ENCODE measurements at regions not wholly inside any gene's neighbourhood (a gene's known extent, or its start where the extent isn't known, plus 50 kb on each side); places are given as distances from the start of the nearest gene placed in this dataset.

DNA sequence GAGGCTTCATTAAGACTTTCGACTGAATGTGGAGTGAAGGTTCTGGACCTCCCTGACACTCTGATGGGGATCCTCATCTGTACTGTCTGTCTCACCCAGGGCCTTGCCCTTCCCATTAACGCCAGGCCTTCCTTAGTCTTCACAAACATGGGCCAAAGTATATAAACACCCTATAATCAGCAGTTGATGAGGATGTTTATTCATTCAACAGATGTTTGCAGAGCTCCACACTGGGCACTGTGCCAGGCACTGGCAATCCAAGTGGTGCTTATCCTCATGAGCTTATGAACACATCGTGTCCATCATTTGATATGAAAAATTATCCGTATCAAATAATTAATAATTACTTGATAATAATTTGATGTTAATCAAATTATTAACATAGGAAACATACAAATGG, 454.4 kb downstream of the FUT8 start:
- H3K4me3 Mint-ChIP-seq (ENCODE audit: unreplicated experiment) = no peak overlapping the region
- no peak overlapping the region for H3K27ac Mint-ChIP-seq (ENCODE audit: unreplicated experiment)
- TF ChIP-seq, protein P1, sequence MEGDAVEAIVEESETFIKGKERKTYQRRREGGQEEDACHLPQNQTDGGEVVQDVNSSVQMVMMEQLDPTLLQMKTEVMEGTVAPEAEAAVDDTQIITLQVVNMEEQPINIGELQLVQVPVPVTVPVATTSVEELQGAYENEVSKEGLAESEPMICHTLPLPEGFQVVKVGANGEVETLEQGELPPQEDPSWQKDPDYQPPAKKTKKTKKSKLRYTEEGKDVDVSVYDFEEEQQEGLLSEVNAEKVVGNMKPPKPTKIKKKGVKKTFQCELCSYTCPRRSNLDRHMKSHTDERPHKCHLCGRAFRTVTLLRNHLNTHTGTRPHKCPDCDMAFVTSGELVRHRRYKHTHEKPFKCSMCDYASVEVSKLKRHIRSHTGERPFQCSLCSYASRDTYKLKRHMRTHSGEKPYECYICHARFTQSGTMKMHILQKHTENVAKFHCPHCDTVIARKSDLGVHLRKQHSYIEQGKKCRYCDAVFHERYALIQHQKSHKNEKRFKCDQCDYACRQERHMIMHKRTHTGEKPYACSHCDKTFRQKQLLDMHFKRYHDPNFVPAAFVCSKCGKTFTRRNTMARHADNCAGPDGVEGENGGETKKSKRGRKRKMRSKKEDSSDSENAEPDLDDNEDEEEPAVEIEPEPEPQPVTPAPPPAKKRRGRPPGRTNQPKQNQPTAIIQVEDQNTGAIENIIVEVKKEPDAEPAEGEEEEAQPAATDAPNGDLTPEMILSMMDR (IDR thresholded peaks at IDR 0.05; ENCODE audit: unreplicated experiment) = no peak
- H3K9me3 Mint-ChIP-seq (ENCODE audit: unreplicated experiment) = no peaks in the 10 kb centered on the region
- H3K27me3 Mint-ChIP-seq (ENCODE audit: unreplicated experiment) = peaks cover 3% of the 10 kb centered on the region
- no peaks in the 10 kb centered on the region for H3K36me3 Mint-ChIP-seq (ENCODE audit: low read depth, unreplicated experiment)
- H3K4me1 Mint-ChIP-seq (ENCODE audit: unreplicated experiment) = peaks cover 4% of the 10 kb centered on the region
- DNase-seq (ENCODE audit: low spot score) = no peak

DNA sequence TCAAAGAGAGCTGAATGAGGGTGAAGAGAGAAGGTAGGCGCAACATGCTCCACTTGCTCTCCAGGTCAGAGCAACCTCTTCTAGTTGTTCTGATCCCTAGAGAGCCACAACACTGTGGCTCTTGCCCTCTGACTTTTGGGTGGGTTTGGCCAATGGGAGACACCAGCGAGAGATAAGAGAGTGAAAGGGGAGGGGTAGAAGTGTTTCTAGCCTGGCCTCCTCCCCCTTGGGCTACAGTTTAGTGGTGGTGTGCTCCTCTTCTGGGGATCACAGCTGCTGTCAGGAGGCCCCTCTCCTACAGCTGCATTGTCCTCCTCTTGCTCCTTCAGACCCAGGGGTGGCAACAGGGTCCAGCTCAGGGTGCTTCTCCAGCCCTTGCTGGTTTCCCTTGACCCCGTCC, 454.8 kb downstream of the FUT8 start:
- DNase-seq (ENCODE audit: low spot score) = no peak
- no peaks in the 10 kb centered on the region for H3K9me3 Mint-ChIP-seq (ENCODE audit: unreplicated experiment)
- H3K4me3 Mint-ChIP-seq (ENCODE audit: unreplicated experiment) = no peak overlapping the region
- no peak overlapping the region for H3K27ac Mint-ChIP-seq (ENCODE audit: unreplicated experiment)
- TF ChIP-seq, protein P1 (IDR thresholded peaks at IDR 0.05; ENCODE audit: unreplicated experiment) = no peak
- H3K4me1 Mint-ChIP-seq (ENCODE audit: unreplicated experiment) = peaks cover 4% of the 10 kb centered on the region
- no peaks in the 10 kb centered on the region for H3K36me3 Mint-ChIP-seq (ENCODE audit: low read depth, unreplicated experiment)
- H3K27me3 Mint-ChIP-seq (ENCODE audit: unreplicated experiment) = peaks cover 3% of the 10 kb centered on the region

DNA sequence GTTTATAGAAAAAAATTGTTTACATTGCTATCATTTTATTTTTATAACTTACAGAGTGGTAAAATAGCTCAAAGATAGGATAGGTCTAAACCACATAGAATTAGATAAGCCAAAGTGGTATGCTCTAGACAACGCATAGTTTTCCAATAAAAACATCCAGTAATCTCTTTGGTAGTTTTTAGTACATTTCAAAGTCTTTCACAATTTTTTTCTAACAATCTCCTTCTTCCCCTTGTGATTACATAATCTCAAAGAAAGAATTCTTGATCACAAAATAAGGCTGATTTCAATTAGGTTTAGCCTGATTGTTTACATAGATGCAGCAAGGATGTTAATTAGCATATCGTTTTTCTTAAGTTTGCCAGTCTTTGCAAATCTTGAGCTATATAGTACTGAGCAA, 460.0 kb downstream of the FUT8 start:
- no peaks in the 10 kb centered on the region for H3K9me3 Mint-ChIP-seq (ENCODE audit: unreplicated experiment)
- no peak overlapping the region for H3K4me3 Mint-ChIP-seq (ENCODE audit: unreplicated experiment)
- TF ChIP-seq, protein P1 (IDR thresholded peaks at IDR 0.05; ENCODE audit: unreplicated experiment) = no peak
- H3K36me3 Mint-ChIP-seq (ENCODE audit: low read depth, unreplicated experiment) = no peaks in the 10 kb centered on the region
- H3K4me1 Mint-ChIP-seq (ENCODE audit: unreplicated experiment) = no peaks in the 10 kb centered on the region
- H3K27me3 Mint-ChIP-seq (ENCODE audit: unreplicated experiment) = no peaks in the 10 kb centered on the region
- H3K27ac Mint-ChIP-seq (ENCODE audit: unreplicated experiment) = no peak overlapping the region
- no peak for DNase-seq (ENCODE audit: low spot score)

DNA sequence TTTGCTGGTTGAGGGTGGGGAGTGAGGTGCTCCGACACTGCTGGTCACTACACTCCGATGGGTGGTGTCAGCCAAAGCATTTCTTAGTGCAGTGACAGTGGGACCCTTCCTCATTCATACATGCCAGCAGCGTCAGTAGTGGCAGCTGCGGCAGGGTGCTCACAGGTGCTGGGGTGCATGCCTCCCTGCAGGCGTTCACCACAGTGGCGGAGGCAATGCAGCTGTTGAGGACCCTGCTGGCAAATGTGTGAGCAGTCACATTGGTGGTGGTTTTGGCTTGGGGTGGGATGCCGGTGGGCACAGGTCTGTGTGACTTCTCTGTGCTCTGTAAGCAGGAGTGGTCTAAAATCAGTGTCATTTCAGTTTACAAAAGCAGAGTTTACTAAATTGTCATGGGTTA, 464.6 kb downstream of the FUT8 start:
- Mint-ChIP-seq H3K9me3 (ENCODE audit: unreplicated experiment) (no peaks in the 10 kb centered on the region), H3K27me3 (ENCODE audit: unreplicated experiment) (no peaks in the 10 kb centered on the region), H3K36me3 (ENCODE audit: low read depth, unreplicated experiment) (no peaks in the 10 kb centered on the region), H3K4me3 (ENCODE audit: unreplicated experiment) (no peak overlapping the region), H3K27ac (ENCODE audit: unreplicated experiment) (no peak overlapping the region), H3K4me1 (ENCODE audit: unreplicated experiment) (no peaks in the 10 kb centered on the region)
- TF ChIP-seq, protein P1 (IDR thresholded peaks at IDR 0.05; ENCODE audit: unreplicated experiment) = no peak
- DNase-seq (ENCODE audit: low spot score) = no peak

DNA sequence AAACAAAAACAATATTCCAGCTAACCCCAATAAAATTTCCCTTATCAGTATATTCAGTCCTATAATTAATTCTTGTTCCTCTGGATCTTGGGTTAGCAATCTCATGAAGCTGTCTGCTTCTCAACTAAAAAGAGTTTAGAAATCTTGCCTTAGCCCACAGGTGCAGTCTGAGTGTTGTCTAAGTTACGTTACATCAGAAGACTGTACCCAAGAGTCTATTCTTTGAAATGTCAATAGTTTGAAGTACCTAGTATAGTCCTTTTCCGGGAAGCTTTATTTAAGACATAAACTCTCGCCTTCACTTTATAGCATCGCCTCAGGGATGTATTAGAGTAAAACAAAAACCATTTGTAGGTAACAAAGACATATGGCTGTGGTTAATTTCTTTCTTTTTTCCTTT, 465.1 kb downstream of the FUT8 start:
- Mint-ChIP-seq H3K36me3 (ENCODE audit: low read depth, unreplicated experiment) (no peaks in the 10 kb centered on the region), H3K27me3 (ENCODE audit: unreplicated experiment) (no peaks in the 10 kb centered on the region), H3K4me1 (ENCODE audit: unreplicated experiment) (no peaks in the 10 kb centered on the region), H3K27ac (ENCODE audit: unreplicated experiment) (no peak overlapping the region), H3K9me3 (ENCODE audit: unreplicated experiment) (no peaks in the 10 kb centered on the region), H3K4me3 (ENCODE audit: unreplicated experiment) (no peak overlapping the region)
- no peak for DNase-seq (ENCODE audit: low spot score)
- TF ChIP-seq, protein P1 (IDR thresholded peaks at IDR 0.05; ENCODE audit: unreplicated experiment) = no peak
